Stomach smooth muscle (tissue), 2 donors: ENCODE measurements at regions not wholly inside any gene's neighbourhood (a gene's known extent, or its start where the extent isn't known, plus 50 kb on each side); places are given as distances from the start of the nearest gene placed in this dataset.

Experiments
- H3K27ac ChIP-seq: one replicate; pipeline ENCODE4 v1.7.0; 2013; ENCODE audit warnings: mild to moderate bottlenecking, low read length, inconsistent platforms
- H3K27me3 ChIP-seq, 2 donors: one replicate each; pipeline ENCODE4 v1.7.0; 2013; ENCODE audit warnings: low read length in 2 of 2; ENCODE audit not compliant: insufficient read depth in 2 of 2, control insufficient read depth in 1 of 2
- H3K36me3 ChIP-seq, 2 donors: one replicate each; pipeline ENCODE4 v1.7.0; 2013; ENCODE audit warnings: low read length in 2 of 2; ENCODE audit not compliant: control insufficient read depth in 2 of 2, insufficient read depth in 2 of 2
- H3K4me1 ChIP-seq: one replicate; pipeline ENCODE4 v1.7.0; 2013; ENCODE audit warnings: low read length; ENCODE audit not compliant: control insufficient read depth, insufficient read depth
- H3K4me3 ChIP-seq, 2 donors: one replicate each; pipeline ENCODE4 v1.7.0; 2013; ENCODE audit warnings: low read length in 2 of 2
- H3K9ac ChIP-seq, 2 donors: one replicate each; pipeline ENCODE4 v1.7.0; 2013; ENCODE audit warnings: low read length in 2 of 2, mild to moderate bottlenecking in 1 of 2
- H3K9me3 ChIP-seq, 2 donors: one replicate each; pipeline ENCODE4 v1.7.0; 2013; ENCODE audit warnings: low read length in 2 of 2; ENCODE audit not compliant: control insufficient read depth in 2 of 2
- donor health status: healthy.
- donor health status: Pancreatic carcinoma.

- Histone ChIP-seq H3K27me3 (no peaks in the 10 kb centered on the region), H3K27ac (no peak overlapping the region), H3K4me1 (no peaks in the 10 kb centered on the region), H3K9ac (peak overlapping the region; percentile 29 to 41), H3K36me3 (no peaks in the 10 kb centered on the region), H3K4me3 (peak overlapping the region; percentile 52 to 69), H3K9me3 (no peaks in the 10 kb centered on the region)
Observed at GRCh38 chr20:60138256-60139220, 180.3 kb downstream of the CDH26 start.

GRCh38 chr20:60139663-60140446 lies 181.6 kb downstream of the CDH26 start:
- Histone ChIP-seq H3K36me3 (no peaks in the 10 kb centered on the region), H3K4me3 (no peak overlapping the region), H3K27ac (no peak overlapping the region), H3K4me1 (no peaks in the 10 kb centered on the region), H3K9me3 (no peaks in the 10 kb centered on the region), H3K27me3 (no peaks in the 10 kb centered on the region), H3K9ac (no peak overlapping the region)

GRCh38 chr20:60142587-60142986 lies 184.4 kb downstream of the CDH26 start:
- no peaks in the 10 kb centered on the region for H3K9me3 ChIP-seq
- H3K27me3 ChIP-seq: no peaks in the 10 kb centered on the region
- H3K27ac ChIP-seq: no peak overlapping the region
- H3K4me1 ChIP-seq: no peaks in the 10 kb centered on the region
- no peak overlapping the region for H3K9ac ChIP-seq
- no peak overlapping the region for H3K4me3 ChIP-seq
- H3K36me3 ChIP-seq: no peaks in the 10 kb centered on the region

GRCh38 chr20:60143261-60143842 lies 185.1 kb downstream of the CDH26 start:
- H3K9ac ChIP-seq: no peak overlapping the region
- no peaks in the 10 kb centered on the region for H3K9me3 ChIP-seq
- H3K4me1 ChIP-seq: no peaks in the 10 kb centered on the region
- H3K4me3 ChIP-seq: no peak overlapping the region
- H3K27me3 ChIP-seq: no peaks in the 10 kb centered on the region
- H3K36me3 ChIP-seq: no peaks in the 10 kb centered on the region
- H3K27ac ChIP-seq: no peak overlapping the region

GRCh38 chr20:60144404-60144803 lies 186.2 kb downstream of the CDH26 start:
- no peak overlapping the region for H3K4me3 ChIP-seq
- no peak overlapping the region for H3K9ac ChIP-seq
- no peaks in the 10 kb centered on the region for H3K9me3 ChIP-seq
- H3K36me3 ChIP-seq: no peaks in the 10 kb centered on the region
- H3K27me3 ChIP-seq: no peaks in the 10 kb centered on the region
- no peak overlapping the region for H3K27ac ChIP-seq
- H3K4me1 ChIP-seq: no peaks in the 10 kb centered on the region

GRCh38 chr20:60144974-60145527 lies 186.8 kb downstream of the CDH26 start:
- Histone ChIP-seq H3K9me3 (no peaks in the 10 kb centered on the region), H3K36me3 (no peaks in the 10 kb centered on the region), H3K4me1 (no peaks in the 10 kb centered on the region), H3K27ac (no peak overlapping the region), H3K4me3 (no peak overlapping the region), H3K9ac (no peak overlapping the region), H3K27me3 (no peaks in the 10 kb centered on the region)

GRCh38 chr20:60147004-60147403 lies 188.8 kb downstream of the CDH26 start:
- Histone ChIP-seq H3K4me1 (no peaks in the 10 kb centered on the region), H3K27ac (no peak overlapping the region), H3K4me3 (no peak overlapping the region), H3K36me3 (no peaks in the 10 kb centered on the region), H3K27me3 (no peaks in the 10 kb centered on the region), H3K9ac (no peak overlapping the region), H3K9me3 (no peaks in the 10 kb centered on the region)

GRCh38 chr20:60148885-60149284 lies 190.7 kb downstream of the CDH26 start:
- no peaks in the 10 kb centered on the region for H3K9me3 ChIP-seq
- H3K9ac ChIP-seq: no peak overlapping the region
- no peaks in the 10 kb centered on the region for H3K4me1 ChIP-seq
- no peaks in the 10 kb centered on the region for H3K36me3 ChIP-seq
- H3K4me3 ChIP-seq: no peak overlapping the region
- no peak overlapping the region for H3K27ac ChIP-seq
- H3K27me3 ChIP-seq: no peaks in the 10 kb centered on the region

GRCh38 chr20:60152792-60153191 lies 194.6 kb downstream of the CDH26 start:
- Histone ChIP-seq H3K4me1 (no peaks in the 10 kb centered on the region), H3K36me3 (no peaks in the 10 kb centered on the region), H3K27ac (no peak overlapping the region), H3K4me3 (no peak overlapping the region), H3K27me3 (no peaks in the 10 kb centered on the region), H3K9ac (no peak overlapping the region), H3K9me3 (peaks cover 0 to 4% of the 10 kb centered on the region in 2 donors)

GRCh38 chr20:60160451-60161145 lies 202.4 kb downstream of the CDH26 start:
- Histone ChIP-seq H3K9me3 (peaks cover 0 to 4% of the 10 kb centered on the region in 2 donors), H3K4me3 (no peak overlapping the region), H3K4me1 (no peaks in the 10 kb centered on the region), H3K27me3 (no peaks in the 10 kb centered on the region), H3K27ac (no peak overlapping the region), H3K9ac (no peak overlapping the region), H3K36me3 (no peaks in the 10 kb centered on the region)
